ENCODE measurements at regions not wholly inside any gene's neighbourhood (a gene's known extent, or its start where the extent isn't known, plus 50 kb on each side); places are given as distances from the start of the nearest gene placed in this dataset.

GRCh38 chr6:93917216-93917615 lies 497.9 kb upstream of the EPHA7 start:
- DNase-seq (ENCODE audit: low spot score) = no peak
- TF ChIP-seq, protein P1, sequence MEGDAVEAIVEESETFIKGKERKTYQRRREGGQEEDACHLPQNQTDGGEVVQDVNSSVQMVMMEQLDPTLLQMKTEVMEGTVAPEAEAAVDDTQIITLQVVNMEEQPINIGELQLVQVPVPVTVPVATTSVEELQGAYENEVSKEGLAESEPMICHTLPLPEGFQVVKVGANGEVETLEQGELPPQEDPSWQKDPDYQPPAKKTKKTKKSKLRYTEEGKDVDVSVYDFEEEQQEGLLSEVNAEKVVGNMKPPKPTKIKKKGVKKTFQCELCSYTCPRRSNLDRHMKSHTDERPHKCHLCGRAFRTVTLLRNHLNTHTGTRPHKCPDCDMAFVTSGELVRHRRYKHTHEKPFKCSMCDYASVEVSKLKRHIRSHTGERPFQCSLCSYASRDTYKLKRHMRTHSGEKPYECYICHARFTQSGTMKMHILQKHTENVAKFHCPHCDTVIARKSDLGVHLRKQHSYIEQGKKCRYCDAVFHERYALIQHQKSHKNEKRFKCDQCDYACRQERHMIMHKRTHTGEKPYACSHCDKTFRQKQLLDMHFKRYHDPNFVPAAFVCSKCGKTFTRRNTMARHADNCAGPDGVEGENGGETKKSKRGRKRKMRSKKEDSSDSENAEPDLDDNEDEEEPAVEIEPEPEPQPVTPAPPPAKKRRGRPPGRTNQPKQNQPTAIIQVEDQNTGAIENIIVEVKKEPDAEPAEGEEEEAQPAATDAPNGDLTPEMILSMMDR (IDR thresholded peaks at IDR 0.05; ENCODE audit: unreplicated experiment) = no peak
- H3K27me3 Mint-ChIP-seq (ENCODE audit: unreplicated experiment) = no peaks in the 10 kb centered on the region
- H3K36me3 Mint-ChIP-seq (ENCODE audit: low read depth, unreplicated experiment) = no peaks in the 10 kb centered on the region
- no peak overlapping the region for H3K4me3 Mint-ChIP-seq (ENCODE audit: unreplicated experiment)
- no peaks in the 10 kb centered on the region for H3K4me1 Mint-ChIP-seq (ENCODE audit: unreplicated experiment)
- no peaks in the 10 kb centered on the region for H3K9me3 Mint-ChIP-seq (ENCODE audit: unreplicated experiment)
- H3K27ac Mint-ChIP-seq (ENCODE audit: unreplicated experiment) = no peak overlapping the region

GRCh38 chr6:93916716-93917115 lies 497.4 kb upstream of the EPHA7 start:
- H3K9me3 Mint-ChIP-seq (ENCODE audit: unreplicated experiment) = no peaks in the 10 kb centered on the region

GRCh38 chr6:93915961-93916360 lies 496.6 kb upstream of the EPHA7 start:
- no peak for DNase-seq (ENCODE audit: low spot score)
- H3K9me3 Mint-ChIP-seq (ENCODE audit: unreplicated experiment) = no peaks in the 10 kb centered on the region
- no peak overlapping the region for H3K27ac Mint-ChIP-seq (ENCODE audit: unreplicated experiment)
- TF ChIP-seq, protein P1 (IDR thresholded peaks at IDR 0.05; ENCODE audit: unreplicated experiment) = no peak
- no peaks in the 10 kb centered on the region for H3K27me3 Mint-ChIP-seq (ENCODE audit: unreplicated experiment)
- no peaks in the 10 kb centered on the region for H3K4me1 Mint-ChIP-seq (ENCODE audit: unreplicated experiment)
- no peak overlapping the region for H3K4me3 Mint-ChIP-seq (ENCODE audit: unreplicated experiment)
- no peaks in the 10 kb centered on the region for H3K36me3 Mint-ChIP-seq (ENCODE audit: low read depth, unreplicated experiment)

More at GRCh38 chr6:93916716-93917115, 497.4 kb upstream of the EPHA7 start:
- Mint-ChIP-seq H3K27me3 (ENCODE audit: unreplicated experiment) (no peaks in the 10 kb centered on the region), H3K4me1 (ENCODE audit: unreplicated experiment) (no peaks in the 10 kb centered on the region), H3K36me3 (ENCODE audit: low read depth, unreplicated experiment) (no peaks in the 10 kb centered on the region), H3K4me3 (ENCODE audit: unreplicated experiment) (no peak overlapping the region), H3K27ac (ENCODE audit: unreplicated experiment) (no peak overlapping the region)
- TF ChIP-seq, protein P1 (IDR thresholded peaks at IDR 0.05; ENCODE audit: unreplicated experiment) = no peak
- no peak for DNase-seq (ENCODE audit: low spot score)

- Mint-ChIP-seq H3K4me1 (ENCODE audit: unreplicated experiment) (no peaks in the 10 kb centered on the region), H3K27ac (ENCODE audit: unreplicated experiment) (no peak overlapping the region), H3K4me3 (ENCODE audit: unreplicated experiment) (no peak overlapping the region), H3K9me3 (ENCODE audit: unreplicated experiment) (no peaks in the 10 kb centered on the region), H3K36me3 (ENCODE audit: low read depth, unreplicated experiment) (no peaks in the 10 kb centered on the region), H3K27me3 (ENCODE audit: unreplicated experiment) (no peaks in the 10 kb centered on the region)
- DNase-seq (ENCODE audit: low spot score) = no peak
- TF ChIP-seq, protein P1 (IDR thresholded peaks at IDR 0.05; ENCODE audit: unreplicated experiment) = no peak
Measured at GRCh38 chr6:93902517-93902916, 483.2 kb upstream of the EPHA7 start.

- no peak overlapping the region for H3K4me3 Mint-ChIP-seq (ENCODE audit: unreplicated experiment)
- H3K27ac Mint-ChIP-seq (ENCODE audit: unreplicated experiment) = no peak overlapping the region
- TF ChIP-seq, protein P1 (IDR thresholded peaks at IDR 0.05; ENCODE audit: unreplicated experiment) = no peak
- no peak for DNase-seq (ENCODE audit: low spot score)
- H3K9me3 Mint-ChIP-seq (ENCODE audit: unreplicated experiment) = no peaks in the 10 kb centered on the region
- no peaks in the 10 kb centered on the region for H3K36me3 Mint-ChIP-seq (ENCODE audit: low read depth, unreplicated experiment)
- no peaks in the 10 kb centered on the region for H3K27me3 Mint-ChIP-seq (ENCODE audit: unreplicated experiment)
- H3K4me1 Mint-ChIP-seq (ENCODE audit: unreplicated experiment) = no peaks in the 10 kb centered on the region
Measured at GRCh38 chr6:93900142-93900541, 480.8 kb upstream of the EPHA7 start.

All from endothelial cell (in vitro differentiated cells).